K562 (cell line): ENCODE measurements at regions not wholly inside any gene's neighbourhood (a gene's known extent, or its start where the extent isn't known, plus 50 kb on each side); places are given as distances from the start of the nearest gene placed in this dataset.

ENCODE experiments used
- ATAC-seq: fragments of 200-7000 bp; cut with Tn5 transposase; 3 replicates; pipeline ENCODE4 v1.9.1; 2020; ENCODE audit warnings: moderate library complexity
- BruUV-seq: library from RNA; stranded (reverse); fragments of 400-500 nt; replicated peaks from 2 replicates; lab custom pipeline; 2021; lab: Mats Ljungman, UMichigan
- CTCF ChIA-PET: fragments of 300-600 bp; formaldehyde crosslinking; extraction: SDS; loops from one replicate; lab custom pipeline; 2021; ENCODE audit warnings: low intra/inter-chr PET ratio; lab: Yijun Ruan, JAX
- POLR2A ChIA-PET: fragments of 300-600, 350-650 bp; sonication (Branson Sonifier 250); formaldehyde crosslinking; extraction: SDS; loops from one replicate; lab custom pipeline; 2021; ENCODE audit warnings: antibody characterized with exemption, inconsistent platforms; lab: Yijun Ruan, JAX
- DNase-seq, 4 experiments: peaks; one replicate each; pipeline versions ENCODE4 v3.0.0 to v3.0.0-alpha.2; 2011 to 2018; ENCODE audit warnings: low spot score in 3 of 4, mixed read lengths in 3 of 4; ENCODE audit errors: extremely low read depth in 1 of 4
- FAIRE-seq: peaks from 2 replicates; lab custom pipeline; 2011; peaks lifted over from hg19 to GRCh38; lab: Jason Lieb, UNC
- H2AFZ ChIP-seq: 2 replicates; pipeline ENCODE4 v1.6.0; 2011; ENCODE audit warnings: low read depth, low read length, control low read depth, inconsistent platforms
- H3K27ac ChIP-seq: fragments of 200-600 bp; 3 replicates; pipeline ENCODE4 v1.8.0; 2011; ENCODE audit warnings: low read depth, mild to moderate bottlenecking, control low read depth, inconsistent platforms, low read length, moderate library complexity, mixed read lengths; ENCODE audit errors: extremely low read depth
- H3K27me3 ChIP-seq, 2 experiments: fragments of 300-600 bp in 1 of 2; 2 replicates in 1 of 2; 3 replicates in 1 of 2; pipeline versions ENCODE4 v1.6.0 to v1.8.0; 2011; ENCODE audit warnings: inconsistent platforms in 2 of 2, low read length in 2 of 2, mild to moderate bottlenecking in 1 of 2, mixed read lengths in 1 of 2, moderate library complexity in 1 of 2; ENCODE audit not compliant: control insufficient read depth in 2 of 2, insufficient read depth in 2 of 2
- H3K36me3 ChIP-seq: fragments of 300-600 bp; 3 replicates; pipeline ENCODE4 v1.8.0; 2011; ENCODE audit warnings: mild to moderate bottlenecking, low read length, inconsistent platforms; ENCODE audit not compliant: control insufficient read depth, insufficient read depth
- H3K4me1 ChIP-seq, 2 experiments: fragments of 200-600 bp in 1 of 2; replicated peaks in 1 of 2; 2 replicates in 1 of 2; 3 replicates in 1 of 2; pipeline versions ENCODE4 v1.5.1 to v1.8.0; 2011; ENCODE audit warnings: inconsistent platforms in 2 of 2, low read length in 2 of 2, mild to moderate bottlenecking in 1 of 2, mixed read lengths in 1 of 2, moderate library complexity in 1 of 2; ENCODE audit not compliant: control insufficient read depth in 2 of 2, insufficient read depth in 2 of 2
- H3K4me2 ChIP-seq: 2 replicates; pipeline ENCODE4 v1.6.1; 2011; ENCODE audit warnings: low read length, control low read depth, inconsistent platforms, mixed read lengths; ENCODE audit not compliant: insufficient read depth
- H3K4me3 ChIP-seq: fragments of 200-600 bp; sonication (generic), shearing (Covaris generic); 2 replicates; pipeline ENCODE4 v1.5.1; 2016; ENCODE audit warnings: control low read depth, inconsistent platforms
- H3K79me2 ChIP-seq: fragments of 200-600 bp; 3 replicates; pipeline ENCODE4 v1.8.0; 2011; ENCODE audit warnings: low read length, inconsistent platforms; ENCODE audit not compliant: control insufficient read depth, insufficient read depth
- H3K9ac ChIP-seq, 2 experiments: 2 replicates each; pipeline versions ENCODE4 v1.6.0 to v1.6.1; 2011; ENCODE audit warnings: low read depth in 2 of 2, low read length in 2 of 2, control low read depth in 1 of 2, inconsistent platforms in 1 of 2, mild to moderate bottlenecking in 1 of 2, mixed read lengths in 1 of 2; ENCODE audit not compliant: insufficient read depth in 1 of 2
- H3K9me1 ChIP-seq: one replicate; pipeline ENCODE4 v1.6.0; 2011; ENCODE audit warnings: inconsistent platforms, mild to moderate bottlenecking, low read length, moderate library complexity; ENCODE audit not compliant: control insufficient read depth, insufficient read depth
- H3K9me3 ChIP-seq: replicated peaks from 2 replicates; pipeline ENCODE4 v1.5.1; 2011; ENCODE audit warnings: low read depth, low read length, inconsistent platforms; ENCODE audit not compliant: control insufficient read depth, insufficient read depth
- H4K20me1 ChIP-seq: replicated peaks from 2 replicates; pipeline ENCODE4 v1.6.1; 2011; ENCODE audit warnings: low read length, inconsistent platforms, mixed read lengths; ENCODE audit not compliant: control insufficient read depth, insufficient read depth
- CBX1 ChIP-seq: sonication (generic); IDR thresholded peaks from 2 replicates; pipeline ENCODE4 v1.6.1; 2016; ENCODE audit warnings: antibody characterized with exemption, low read depth, mild to moderate bottlenecking
- DPF2 ChIP-seq: fragments of 450-650 bp; IDR thresholded peaks from 2 replicates; pipeline ENCODE4 v1.6.1; 2016
- HMG20B ChIP-seq: fragments of 250-450 bp; sonication (Bioruptor Pico); IDR thresholded peaks from 2 replicates; pipeline ENCODE4 v1.5.0; 2021; ENCODE audit warnings: mild to moderate bottlenecking
- IFI16 ChIP-seq: fragments of 250-450 bp; sonication (Bioruptor Pico); IDR thresholded peaks from 2 replicates; pipeline ENCODE4 v2.1.2; 2022; ENCODE audit warnings: mild to moderate bottlenecking, inconsistent platforms
- ZBTB17 ChIP-seq: fragments of 450-650 bp; formaldehyde crosslinking; IDR thresholded peaks from 2 replicates; pipeline ENCODE4 v1.4.0; 2020; ENCODE audit warnings: mild to moderate bottlenecking
- ZKSCAN1 ChIP-seq: fragments of 150-350 bp; IDR thresholded peaks from 2 replicates; pipeline ENCODE4 v1.6.1; 2016; ENCODE audit warnings: low read depth, low read length
- ZNF197 ChIP-seq: fragments of 200-800 bp; sonication (Bioruptor generic); IDR thresholded peaks from 2 replicates; pipeline ENCODE4 v1.6.1; 2016; ENCODE audit warnings: low read depth, missing genetic modification characterization, missing compliant biosample characterization
- ZNF584 ChIP-seq: fragments of 200-800 bp; sonication (Bioruptor generic); IDR thresholded peaks from 2 replicates; pipeline ENCODE4 v1.6.1; 2016; ENCODE audit warnings: low read depth, mild to moderate bottlenecking, missing genetic modification characterization, missing compliant biosample characterization
- WGBS: fragments of 100-300 bp; shearing (Covaris generic); methylation state at CpG from one replicate; pipeline ENCODE4 v1.1.6; 2016; ENCODE audit warnings: low coverage, mixed read lengths; ENCODE audit not compliant: insufficient coverage; ENCODE audit errors: missing lambda C conversion rate; 5-methylcytosine and 5-hydroxymethylcytosine counted together
- in situ Hi-C: fragments of 300-500 bp; cut with MboI; formaldehyde crosslinking; loops from 4 replicates; pipeline ENCODE4 v1.15.0; 2018; ENCODE audit warnings: inconsistent platforms, mixed read lengths
- intact Hi-C: fragments of 100-400 bp; cut with micrococcal nuclease; formaldehyde crosslinking; loops from 2 replicates; pipeline ENCODE4 v1.14.2; 2022
- TF ChIP-seq, protein P1 (sequence below): fragments of 450-650 bp; IDR thresholded peaks from 2 replicates; pipeline ENCODE4 v1.7.1; 2018; ENCODE audit warnings: mild to moderate bottlenecking, low read depth; ENCODE audit not compliant: partially characterized antibody
- TF ChIP-seq, protein P2 (sequence below): sonication (generic); formaldehyde crosslinking; IDR thresholded peaks from 2 replicates; pipeline ENCODE4 v1.8.1; 2023; ENCODE audit warnings: missing genetic modification reagents, mild to moderate bottlenecking, borderline replicate concordance

DNA sequence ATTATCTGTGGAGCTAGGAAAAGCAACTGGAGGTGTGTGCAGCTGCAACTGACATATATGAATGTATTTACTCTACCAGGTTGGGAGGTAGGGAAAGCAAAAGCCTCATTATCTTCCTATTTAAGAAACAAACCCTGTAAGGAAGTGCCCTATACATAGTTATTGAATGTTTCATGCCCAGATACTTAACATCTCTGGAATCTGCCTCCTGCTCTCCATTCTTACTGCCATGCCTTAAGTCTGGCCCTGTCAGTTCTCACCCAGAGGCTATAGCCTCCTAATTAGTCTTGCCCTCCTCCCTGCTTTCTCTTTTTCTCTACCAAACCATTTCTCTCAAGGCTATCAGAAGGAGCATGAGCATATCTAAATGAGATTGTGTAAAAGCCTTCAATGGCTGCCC, 542.6 kb upstream of the LRRN3 start:
- FAIRE-seq: no peak
- no peaks in the 10 kb centered on the region for H3K36me3 ChIP-seq
- intact Hi-C loops: no loop called here
- no peak overlapping the region for H3K4me2 ChIP-seq
- DNase-seq: no peak
- POLR2A ChIA-PET: no interaction called here
- BruUV-seq: no TSS peak
- no peaks in the 10 kb centered on the region for H3K27me3 ChIP-seq
- H4K20me1 ChIP-seq: no peaks in the 10 kb centered on the region
- TF ChIP-seq, protein P1, sequence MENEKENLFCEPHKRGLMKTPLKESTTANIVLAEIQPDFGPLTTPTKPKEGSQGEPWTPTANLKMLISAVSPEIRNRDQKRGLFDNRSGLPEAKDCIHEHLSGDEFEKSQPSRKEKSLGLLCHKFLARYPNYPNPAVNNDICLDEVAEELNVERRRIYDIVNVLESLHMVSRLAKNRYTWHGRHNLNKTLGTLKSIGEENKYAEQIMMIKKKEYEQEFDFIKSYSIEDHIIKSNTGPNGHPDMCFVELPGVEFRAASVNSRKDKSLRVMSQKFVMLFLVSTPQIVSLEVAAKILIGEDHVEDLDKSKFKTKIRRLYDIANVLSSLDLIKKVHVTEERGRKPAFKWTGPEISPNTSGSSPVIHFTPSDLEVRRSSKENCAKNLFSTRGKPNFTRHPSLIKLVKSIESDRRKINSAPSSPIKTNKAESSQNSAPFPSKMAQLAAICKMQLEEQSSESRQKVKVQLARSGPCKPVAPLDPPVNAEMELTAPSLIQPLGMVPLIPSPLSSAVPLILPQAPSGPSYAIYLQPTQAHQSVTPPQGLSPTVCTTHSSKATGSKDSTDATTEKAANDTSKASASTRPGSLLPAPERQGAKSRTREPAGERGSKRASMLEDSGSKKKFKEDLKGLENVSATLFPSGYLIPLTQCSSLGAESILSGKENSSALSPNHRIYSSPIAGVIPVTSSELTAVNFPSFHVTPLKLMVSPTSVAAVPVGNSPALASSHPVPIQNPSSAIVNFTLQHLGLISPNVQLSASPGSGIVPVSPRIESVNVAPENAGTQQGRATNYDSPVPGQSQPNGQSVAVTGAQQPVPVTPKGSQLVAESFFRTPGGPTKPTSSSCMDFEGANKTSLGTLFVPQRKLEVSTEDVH: no peak
- TF ChIP-seq IFI16 (CRISPR knock-in tag) (no peak), CBX1 (no peak)
- TF ChIP-seq, all 486 proteins: peak for 0
- no peaks in the 10 kb centered on the region for H3K4me1 ChIP-seq
- no peaks in the 10 kb centered on the region for H3K9me3 ChIP-seq
- H3K27ac ChIP-seq: no peak overlapping the region
- no peak for ATAC-seq
- no peaks in the 10 kb centered on the region for H3K79me2 ChIP-seq
- H3K9me1 ChIP-seq: no peaks in the 10 kb centered on the region
- CTCF ChIA-PET: no interaction called here
- no peak overlapping the region for H3K4me3 ChIP-seq
- in situ Hi-C loops: no loop called here
- no peak overlapping the region for H3K9ac ChIP-seq
- no peak overlapping the region for H2AFZ ChIP-seq

DNA sequence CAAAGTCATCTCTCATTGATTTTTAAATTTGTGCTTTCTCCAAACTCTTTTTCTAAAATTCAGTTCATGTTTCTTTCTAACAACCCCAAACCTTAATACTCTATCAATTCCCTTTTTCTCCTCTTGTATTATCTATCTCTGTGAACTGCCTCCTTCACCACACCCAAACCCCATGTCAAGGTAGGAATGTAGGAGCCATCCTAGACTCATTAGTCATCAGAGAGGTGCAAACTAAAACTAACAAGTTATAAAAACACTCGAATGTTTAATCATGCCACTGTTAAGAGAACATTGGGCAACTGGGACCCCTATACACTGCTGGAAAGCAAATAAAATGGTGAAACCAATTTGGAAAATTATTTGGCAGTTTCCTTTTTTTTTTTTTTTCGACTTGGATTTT, 533.8 kb upstream of the LRRN3 start:
- intact Hi-C loops: no loop called here
- Histone ChIP-seq H3K9ac (no peak overlapping the region), H3K27ac (no peak overlapping the region), H3K4me2 (no peak overlapping the region), H3K9me1 (no peaks in the 10 kb centered on the region), H3K9me3 (no peaks in the 10 kb centered on the region), H3K36me3 (no peaks in the 10 kb centered on the region), H3K4me1 (no peaks in the 10 kb centered on the region), H4K20me1 (no peaks in the 10 kb centered on the region), H3K4me3 (no peak overlapping the region), H3K79me2 (no peaks in the 10 kb centered on the region), H3K27me3 (no peaks in the 10 kb centered on the region), H2AFZ (no peak overlapping the region)
- CTCF ChIA-PET: no interaction called here
- FAIRE-seq: no peak
- no peak for ATAC-seq
- 3% methylated on average over 2 of the region's 2 CpGs for WGBS
- no peak for TF ChIP-seq HMG20B (CRISPR knock-in tag)
- TF ChIP-seq ZBTB17 (CRISPR knock-in tag): no peak
- no peak for TF ChIP-seq ZNF584 (CRISPR knock-in tag)
- TF ChIP-seq, protein P2, sequence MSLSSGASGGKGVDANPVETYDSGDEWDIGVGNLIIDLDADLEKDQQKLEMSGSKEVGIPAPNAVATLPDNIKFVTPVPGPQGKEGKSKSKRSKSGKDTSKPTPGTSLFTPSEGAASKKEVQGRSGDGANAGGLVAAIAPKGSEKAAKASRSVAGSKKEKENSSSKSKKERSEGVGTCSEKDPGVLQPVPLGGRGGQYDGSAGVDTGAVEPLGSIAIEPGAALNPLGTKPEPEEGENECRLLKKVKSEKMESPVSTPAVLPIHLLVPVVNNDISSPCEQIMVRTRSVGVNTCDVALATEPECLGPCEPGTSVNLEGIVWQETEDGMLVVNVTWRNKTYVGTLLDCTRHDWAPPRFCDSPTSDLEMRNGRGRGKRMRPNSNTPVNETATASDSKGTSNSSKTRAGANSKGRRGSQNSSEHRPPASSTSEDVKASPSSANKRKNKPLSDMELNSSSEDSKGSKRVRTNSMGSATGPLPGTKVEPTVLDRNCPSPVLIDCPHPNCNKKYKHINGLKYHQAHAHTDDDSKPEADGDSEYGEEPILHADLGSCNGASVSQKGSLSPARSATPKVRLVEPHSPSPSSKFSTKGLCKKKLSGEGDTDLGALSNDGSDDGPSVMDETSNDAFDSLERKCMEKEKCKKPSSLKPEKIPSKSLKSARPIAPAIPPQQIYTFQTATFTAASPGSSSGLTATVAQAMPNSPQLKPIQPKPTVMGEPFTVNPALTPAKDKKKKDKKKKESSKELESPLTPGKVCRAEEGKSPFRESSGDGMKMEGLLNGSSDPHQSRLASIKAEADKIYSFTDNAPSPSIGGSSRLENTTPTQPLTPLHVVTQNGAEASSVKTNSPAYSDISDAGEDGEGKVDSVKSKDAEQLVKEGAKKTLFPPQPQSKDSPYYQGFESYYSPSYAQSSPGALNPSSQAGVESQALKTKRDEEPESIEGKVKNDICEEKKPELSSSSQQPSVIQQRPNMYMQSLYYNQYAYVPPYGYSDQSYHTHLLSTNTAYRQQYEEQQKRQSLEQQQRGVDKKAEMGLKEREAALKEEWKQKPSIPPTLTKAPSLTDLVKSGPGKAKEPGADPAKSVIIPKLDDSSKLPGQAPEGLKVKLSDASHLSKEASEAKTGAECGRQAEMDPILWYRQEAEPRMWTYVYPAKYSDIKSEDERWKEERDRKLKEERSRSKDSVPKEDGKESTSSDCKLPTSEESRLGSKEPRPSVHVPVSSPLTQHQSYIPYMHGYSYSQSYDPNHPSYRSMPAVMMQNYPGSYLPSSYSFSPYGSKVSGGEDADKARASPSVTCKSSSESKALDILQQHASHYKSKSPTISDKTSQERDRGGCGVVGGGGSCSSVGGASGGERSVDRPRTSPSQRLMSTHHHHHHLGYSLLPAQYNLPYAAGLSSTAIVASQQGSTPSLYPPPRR: no peak
- no peak for TF ChIP-seq ZKSCAN1
- no peak for TF ChIP-seq DPF2
- TF ChIP-seq ZNF197 (CRISPR knock-in tag): no peak
- DNase-seq: no peak
- no TSS peak for BruUV-seq
- POLR2A ChIA-PET: no interaction called here
- in situ Hi-C loops: no loop called here
